Stimulated activated CD4-positive, alpha-beta T cell treated with anti-CD3 and anti-CD28 coated beads, Interleukin-12 subunit alpha, Interleukin-12 subunit beta, amount 100 ng/mL, for 48 hours (primary cell): ENCODE measurements at regions not wholly inside any gene's neighbourhood (a gene's known extent, or its start where the extent isn't known, plus 50 kb on each side); places are given as distances from the start of the nearest gene placed in this dataset.
"Not testable (repeated sequence)": the region's sequence is repeated elsewhere in the genome, so short reads cannot be mapped to it uniquely, and the experiment has no call there.

ENCODE experiments used
- DNase-seq, 3 donors: peaks; one replicate each; pipeline ENCODE4 v3.0.0-alpha.2; 2020; ENCODE audit warnings: low read depth in 2 of 3, low spot score in 1 of 3

DNA sequence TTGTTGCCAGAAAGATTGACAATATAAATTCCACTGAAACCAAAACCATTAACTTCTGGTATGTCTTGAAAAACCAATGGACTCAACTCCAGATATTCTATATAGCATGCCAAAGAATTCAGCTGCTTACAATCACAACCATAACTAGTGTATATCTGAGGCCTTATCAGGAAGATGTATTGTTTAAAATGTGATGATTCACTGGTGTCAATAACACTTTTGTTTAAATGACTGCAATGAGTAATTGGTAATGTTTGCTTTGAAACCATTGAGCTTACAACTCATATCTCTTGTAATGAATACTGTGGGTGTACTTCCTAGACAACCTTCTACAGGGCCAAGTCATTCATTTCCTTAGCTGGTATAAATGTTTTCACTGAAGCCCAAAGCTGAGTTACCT lies 727.9 kb upstream of the KCND2 start:
- no peak for DNase-seq

DNA sequence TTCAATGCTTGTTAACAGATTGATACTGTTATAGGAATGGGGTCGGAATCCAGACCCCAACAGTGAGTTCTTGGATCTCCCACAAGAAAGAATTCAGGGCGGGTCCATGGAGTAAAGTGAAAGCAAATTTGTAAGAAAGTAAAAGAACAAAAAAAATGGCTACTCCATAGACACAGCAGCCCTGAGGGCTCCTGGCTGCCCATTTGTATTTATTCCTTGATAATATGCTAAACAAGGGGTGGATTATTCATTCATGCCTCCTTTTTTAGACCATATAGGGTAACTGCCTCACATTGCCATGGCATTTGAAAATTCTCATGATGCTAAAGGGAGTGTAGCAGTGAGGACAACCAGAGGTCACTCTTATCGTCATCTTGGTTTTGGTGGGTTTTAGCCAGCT lies 717.2 kb upstream of the KCND2 start:
- no peak for DNase-seq

DNA sequence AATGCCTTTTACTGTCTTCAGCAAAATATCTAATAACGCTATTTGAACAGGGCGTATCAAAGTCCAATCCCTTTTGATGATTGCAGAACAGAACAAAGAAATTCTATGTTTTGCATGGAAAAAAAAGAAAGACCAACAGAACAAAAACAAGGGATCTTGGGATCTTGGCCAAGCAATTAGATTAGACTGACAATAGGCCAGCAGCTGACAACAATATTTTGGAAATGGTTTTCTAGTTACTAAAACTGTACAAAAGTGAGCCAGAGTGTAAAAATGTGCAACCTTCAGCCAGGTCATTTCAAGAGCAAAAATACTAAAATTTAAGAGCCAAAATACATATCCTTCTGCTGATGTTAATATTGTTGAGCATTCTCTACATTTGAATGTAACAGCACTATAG lies 716.5 kb upstream of the KCND2 start:
- no peak for DNase-seq

DNA sequence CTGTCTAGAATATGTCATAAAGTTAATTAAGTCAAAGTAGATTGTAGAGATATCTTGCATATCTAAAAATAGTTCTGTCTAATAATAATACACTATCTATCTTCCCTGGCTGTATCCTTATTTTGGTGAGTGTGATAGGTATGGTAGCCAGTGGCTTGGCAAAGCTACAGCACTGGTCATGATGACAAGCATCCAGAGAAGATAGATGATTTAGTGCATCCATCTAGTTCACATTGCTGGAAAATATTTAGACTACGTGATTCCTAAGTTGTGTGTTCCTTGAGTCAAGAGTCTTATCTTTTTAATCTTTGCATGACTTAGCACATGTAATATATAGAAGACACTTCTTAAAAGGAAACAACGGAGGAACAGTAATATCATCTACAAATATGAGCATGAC lies 711.2 kb upstream of the KCND2 start:
- DNase-seq, result no peak

DNA sequence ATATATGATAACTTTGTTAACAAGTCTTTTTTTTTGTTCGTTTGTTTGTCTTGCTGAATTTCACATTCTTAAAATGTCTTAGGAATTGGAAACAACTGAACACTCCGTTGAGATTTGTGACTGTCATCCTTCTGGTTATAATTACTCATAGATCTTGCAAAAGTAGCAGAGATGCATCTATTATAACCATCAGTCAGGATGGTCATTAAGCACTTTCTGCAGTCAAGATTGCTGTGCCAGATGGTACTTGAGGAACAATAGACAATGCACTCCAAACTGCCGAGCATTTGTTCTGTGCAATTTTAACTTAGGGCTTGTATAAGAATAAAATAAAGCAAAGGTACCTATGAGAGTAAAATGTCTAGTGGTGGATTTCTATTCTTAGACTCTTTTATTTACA lies 710.1 kb upstream of the KCND2 start:
- DNase-seq, result no peak

GRCh38 chr7:119571666-119572065 lies 701.3 kb upstream of the KCND2 start:
- DNase-seq, result no peak

- DNase-seq, result no peak
These were observed 700.8 kb upstream of the KCND2 start for GRCh38 chr7:119572132-119572531.

GRCh38 chr7:119572541-119572940 lies 700.4 kb upstream of the KCND2 start:
- no peak for DNase-seq

GRCh38 chr7:119578116-119578515 lies 694.9 kb upstream of the KCND2 start:
- no peak for DNase-seq

DNA sequence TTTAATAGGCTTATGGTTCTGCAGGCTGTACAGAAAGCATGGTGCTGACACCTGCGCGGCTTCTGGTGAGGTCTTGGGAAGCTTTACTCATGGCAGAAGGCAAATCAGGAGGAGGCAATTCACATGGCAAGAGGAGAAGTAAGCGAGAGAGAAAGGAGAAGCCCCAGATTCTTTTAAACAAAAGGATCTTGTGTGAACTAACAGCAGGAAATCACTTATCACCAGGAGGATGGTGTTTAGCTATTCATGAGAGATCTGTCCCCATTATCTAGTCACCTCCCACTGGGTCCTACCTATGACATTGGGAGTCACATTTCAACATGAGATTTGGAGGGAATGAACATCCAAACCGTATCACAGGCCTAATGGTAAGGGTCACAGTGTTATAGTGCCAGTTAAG lies 678.0 kb upstream of the KCND2 start:
- no peak for DNase-seq

DNA sequence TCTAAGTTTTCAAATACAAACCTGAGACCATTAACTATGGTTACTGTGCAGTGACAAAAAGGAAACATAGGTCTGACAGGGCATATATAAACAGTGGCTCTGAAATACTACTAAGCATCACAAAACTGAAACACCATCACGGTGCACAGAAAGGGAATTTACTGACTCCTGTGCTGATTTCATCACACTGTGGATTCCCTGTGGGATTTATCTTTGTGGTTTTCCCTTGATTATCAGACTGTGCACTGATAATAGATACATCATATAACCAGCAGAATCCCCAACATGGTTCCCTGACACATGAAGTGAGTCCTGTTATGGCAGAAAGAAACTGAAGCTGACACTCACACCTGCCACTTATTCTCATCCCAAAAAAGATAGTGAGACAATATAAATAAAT lies 676.3 kb upstream of the KCND2 start:
- no peak for DNase-seq

- no peak for DNase-seq
These were observed 666.7 kb upstream of the KCND2 start for GRCh38 chr7:119606297-119606696.

- no peak for DNase-seq
These were observed 652.2 kb upstream of the KCND2 start for GRCh38 chr7:119620769-119621168.

- DNase-seq, result no peak
These were observed 649.5 kb upstream of the KCND2 start for GRCh38 chr7:119623427-119623826.

GRCh38 chr7:119630406-119630969 lies 642.5 kb upstream of the KCND2 start:
- DNase-seq, result no peak

DNA sequence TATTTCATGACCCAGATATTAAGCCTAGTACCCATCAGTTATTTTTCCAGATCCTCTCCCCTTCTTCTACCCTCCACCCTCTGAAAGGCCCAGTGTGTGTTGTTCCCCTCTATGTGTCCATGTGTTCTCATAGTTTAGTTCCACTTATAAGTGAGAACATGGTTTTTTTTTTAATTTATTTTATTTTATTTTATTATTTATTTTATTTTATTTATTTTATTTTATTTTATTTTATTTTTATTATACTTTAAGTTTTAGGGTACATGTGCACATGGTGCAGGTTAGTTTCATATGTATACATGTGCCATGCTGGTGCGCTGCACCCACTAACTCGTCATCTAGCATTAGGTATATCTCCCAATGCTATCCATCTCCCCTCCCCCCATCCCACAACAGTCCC lies 639.2 kb upstream of the KCND2 start:
- not testable (repeated sequence) for DNase-seq

DNA sequence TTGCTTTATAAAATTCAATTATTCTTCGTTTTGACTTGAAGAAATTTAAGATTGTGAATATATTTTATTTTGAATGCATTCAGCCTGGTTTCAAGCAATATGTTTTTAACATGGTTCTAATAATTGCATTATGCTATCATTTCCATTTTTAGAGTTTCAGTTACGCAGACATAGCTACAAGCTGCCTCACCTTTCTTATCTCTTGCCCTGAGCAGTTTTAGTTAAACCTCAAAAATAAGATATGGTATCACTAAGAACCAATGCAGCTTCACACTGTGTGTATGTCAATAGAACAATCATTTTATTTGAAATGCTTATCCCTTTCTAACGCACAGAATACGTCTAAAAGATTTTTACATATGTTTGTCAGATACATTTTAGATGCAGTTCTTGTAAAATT lies 632.6 kb upstream of the KCND2 start:
- DNase-seq, result no peak

GRCh38 chr7:119640861-119641260 lies 632.1 kb upstream of the KCND2 start:
- no peak for DNase-seq

GRCh38 chr7:119643558-119643957 lies 629.4 kb upstream of the KCND2 start:
- no peak for DNase-seq

GRCh38 chr7:119647286-119647685 lies 625.7 kb upstream of the KCND2 start:
- no peak for DNase-seq

GRCh38 chr7:119648752-119649151 lies 624.2 kb upstream of the KCND2 start:
- not testable (repeated sequence) for DNase-seq

GRCh38 chr7:119660080-119660479 lies 612.9 kb upstream of the KCND2 start:
- no peak for DNase-seq

DNA sequence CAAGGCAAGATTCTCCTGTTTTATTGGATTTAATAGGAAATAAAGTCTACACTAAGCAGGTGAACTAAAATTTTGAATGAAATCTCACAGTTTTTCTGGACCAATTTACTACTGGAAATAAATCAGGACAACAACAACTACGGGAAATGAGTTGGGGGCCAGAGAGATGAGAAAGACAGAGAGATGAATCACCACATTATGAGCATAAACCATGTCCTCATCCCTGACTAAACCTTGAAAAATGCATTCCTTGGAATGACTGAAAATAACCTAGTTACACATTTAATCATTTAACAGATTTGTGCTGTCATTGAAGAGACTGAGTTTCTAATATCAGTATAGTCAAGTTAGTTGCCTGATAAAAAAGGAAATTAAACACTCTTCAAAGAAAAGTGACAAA lies 608.4 kb upstream of the KCND2 start:
- no peak for DNase-seq

DNA sequence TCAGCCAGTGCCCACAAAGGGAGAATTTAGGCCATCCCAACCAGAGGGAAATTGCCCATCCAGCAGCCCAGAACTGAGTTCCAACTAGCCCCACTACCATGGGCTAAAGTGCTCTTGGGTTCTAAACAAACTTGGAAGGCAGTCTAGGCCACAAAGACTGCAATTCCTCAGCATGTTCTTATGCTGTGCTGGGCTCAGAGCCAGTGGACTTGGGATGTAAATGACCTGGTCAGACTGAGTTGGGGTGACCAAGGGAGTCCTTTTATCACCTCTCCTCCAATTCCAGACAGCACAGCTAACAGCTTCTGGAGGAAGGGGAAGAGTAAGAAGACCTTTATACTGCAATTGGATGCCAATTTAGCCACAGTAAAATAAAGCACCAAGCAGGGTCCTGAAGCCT lies 607.2 kb upstream of the KCND2 start:
- no peak for DNase-seq
